ENCODE measurements at regions not wholly inside any gene's neighbourhood (a gene's known extent, or its start where the extent isn't known, plus 50 kb on each side); places are given as distances from the start of the nearest gene placed in this dataset.

- H3K27ac ChIP-seq (ENCODE audit: low read depth, low read length): no peak overlapping the region
- H3K36me3 ChIP-seq (ENCODE audit: control insufficient read depth in 5 of 5, insufficient read depth in 5 of 5, low read length in 5 of 5): no peaks in the 10 kb centered on the region
- no peak overlapping the region for H3K9ac ChIP-seq (ENCODE audit: low read length in 5 of 5)
- no peaks in the 10 kb centered on the region for H3K27me3 ChIP-seq (ENCODE audit: control insufficient read depth in 5 of 5, insufficient read depth in 4 of 5, low read length in 5 of 5)
- H3K9me3 ChIP-seq (ENCODE audit: control insufficient read depth in 5 of 5, low read length in 5 of 5): peaks cover 0 to 2% (median 0%) of the 10 kb centered on the region in 5 donors
- no peaks in the 10 kb centered on the region for H3K4me1 ChIP-seq (ENCODE audit: control insufficient read depth in 5 of 5, insufficient read depth in 5 of 5, low read length in 5 of 5)
- H3K4me3 ChIP-seq (ENCODE audit: low read depth in 1 of 5, low read length in 5 of 5): no peak overlapping the region
Measured at GRCh38 chr2:117199511-117199910, 615.0 kb upstream of the DDX18 start.

DNA sequence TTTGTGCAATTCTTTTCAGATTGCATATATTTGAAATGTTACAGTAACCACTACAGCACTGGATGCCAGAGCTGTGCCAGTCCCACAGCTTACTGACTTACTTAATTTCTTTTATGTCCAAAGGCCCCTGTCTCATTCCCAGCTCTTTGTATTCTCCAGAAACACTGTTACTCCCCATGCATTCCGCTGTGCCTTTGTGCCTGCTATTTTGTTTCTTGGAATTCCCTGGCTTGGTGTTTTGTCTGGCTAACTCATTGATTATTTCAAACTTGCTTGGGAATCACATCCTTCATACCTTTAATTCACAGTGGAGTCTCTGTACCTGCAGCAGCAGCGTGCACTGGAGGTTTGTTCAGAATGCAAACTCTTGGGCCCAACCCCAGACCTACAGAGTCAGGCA, 601.9 kb upstream of the DDX18 start:
- Histone ChIP-seq H3K36me3 (ENCODE audit: control insufficient read depth in 5 of 5, insufficient read depth in 5 of 5, low read length in 5 of 5) (no peaks in the 10 kb centered on the region), H3K4me3 (ENCODE audit: low read depth in 1 of 5, low read length in 5 of 5) (no peak overlapping the region), H3K27me3 (ENCODE audit: control insufficient read depth in 5 of 5, insufficient read depth in 4 of 5, low read length in 5 of 5) (no peaks in the 10 kb centered on the region), H3K4me1 (ENCODE audit: control insufficient read depth in 5 of 5, insufficient read depth in 5 of 5, low read length in 5 of 5) (no peaks in the 10 kb centered on the region), H3K9me3 (ENCODE audit: control insufficient read depth in 5 of 5, low read length in 5 of 5) (no peaks in the 10 kb centered on the region), H3K9ac (ENCODE audit: low read length in 5 of 5) (no peak overlapping the region), H3K27ac (ENCODE audit: low read depth, low read length) (no peak overlapping the region)

DNA sequence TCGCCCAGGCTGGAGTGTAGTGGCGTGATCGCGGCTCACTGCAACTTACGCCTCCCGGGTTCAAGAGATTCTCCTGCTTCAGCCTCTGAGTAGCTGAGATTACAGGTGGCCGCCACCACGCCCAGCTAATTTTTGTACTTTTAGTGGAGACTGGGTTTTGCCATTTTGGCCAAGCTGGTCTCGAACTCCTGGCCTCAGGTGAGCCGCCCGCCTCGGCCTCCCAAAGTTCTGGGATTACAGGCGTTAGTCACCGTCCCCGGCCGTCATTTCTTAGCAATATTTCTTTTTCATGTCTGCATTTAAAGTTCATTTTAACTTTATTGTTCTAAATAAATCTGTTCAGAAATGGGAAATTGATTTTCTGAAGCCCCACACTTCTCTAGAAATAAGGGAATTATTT, 597.3 kb upstream of the DDX18 start:
- H3K9ac ChIP-seq (ENCODE audit: low read length in 5 of 5): no peak overlapping the region
- no peaks in the 10 kb centered on the region for H3K36me3 ChIP-seq (ENCODE audit: control insufficient read depth in 5 of 5, insufficient read depth in 5 of 5, low read length in 5 of 5)
- peaks cover 0 to 5% (median 0%) of the 10 kb centered on the region in 5 donors for H3K9me3 ChIP-seq (ENCODE audit: control insufficient read depth in 5 of 5, low read length in 5 of 5)
- no peaks in the 10 kb centered on the region for H3K27me3 ChIP-seq (ENCODE audit: control insufficient read depth in 5 of 5, insufficient read depth in 4 of 5, low read length in 5 of 5)
- H3K4me3 ChIP-seq (ENCODE audit: low read depth in 1 of 5, low read length in 5 of 5): no peak overlapping the region
- no peaks in the 10 kb centered on the region for H3K4me1 ChIP-seq (ENCODE audit: control insufficient read depth in 5 of 5, insufficient read depth in 5 of 5, low read length in 5 of 5)
- H3K27ac ChIP-seq (ENCODE audit: low read depth, low read length): no peak overlapping the region

DNA sequence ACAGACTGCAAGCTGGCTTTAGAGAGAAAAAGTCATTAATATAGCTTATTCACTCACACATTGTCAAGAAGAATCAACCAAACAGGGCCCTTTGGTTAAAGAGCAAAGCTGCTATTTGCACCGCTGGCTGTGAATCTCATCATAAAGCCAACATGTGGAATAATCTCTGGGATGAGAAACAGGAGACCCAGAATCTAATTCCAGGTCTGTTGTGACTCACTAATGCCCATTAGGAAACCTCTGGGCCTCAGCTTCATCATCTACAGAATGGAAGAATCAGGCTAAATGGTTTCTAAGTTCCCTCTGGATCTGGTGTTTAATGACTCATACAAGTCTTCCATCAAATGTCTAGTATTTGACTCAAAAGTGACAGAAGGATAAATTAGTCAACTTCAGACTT, 591.7 kb upstream of the DDX18 start:
- no peak overlapping the region for H3K9ac ChIP-seq (ENCODE audit: low read length in 5 of 5)
- H3K27ac ChIP-seq (ENCODE audit: low read depth, low read length): no peak overlapping the region
- H3K4me1 ChIP-seq (ENCODE audit: control insufficient read depth in 5 of 5, insufficient read depth in 5 of 5, low read length in 5 of 5): no peaks in the 10 kb centered on the region
- H3K36me3 ChIP-seq (ENCODE audit: control insufficient read depth in 5 of 5, insufficient read depth in 5 of 5, low read length in 5 of 5): no peaks in the 10 kb centered on the region
- H3K9me3 ChIP-seq (ENCODE audit: control insufficient read depth in 5 of 5, low read length in 5 of 5): peaks cover 0 to 6% (median 5%) of the 10 kb centered on the region in 5 donors
- H3K4me3 ChIP-seq (ENCODE audit: low read depth in 1 of 5, low read length in 5 of 5): no peak overlapping the region
- no peaks in the 10 kb centered on the region for H3K27me3 ChIP-seq (ENCODE audit: control insufficient read depth in 5 of 5, insufficient read depth in 4 of 5, low read length in 5 of 5)

DNA sequence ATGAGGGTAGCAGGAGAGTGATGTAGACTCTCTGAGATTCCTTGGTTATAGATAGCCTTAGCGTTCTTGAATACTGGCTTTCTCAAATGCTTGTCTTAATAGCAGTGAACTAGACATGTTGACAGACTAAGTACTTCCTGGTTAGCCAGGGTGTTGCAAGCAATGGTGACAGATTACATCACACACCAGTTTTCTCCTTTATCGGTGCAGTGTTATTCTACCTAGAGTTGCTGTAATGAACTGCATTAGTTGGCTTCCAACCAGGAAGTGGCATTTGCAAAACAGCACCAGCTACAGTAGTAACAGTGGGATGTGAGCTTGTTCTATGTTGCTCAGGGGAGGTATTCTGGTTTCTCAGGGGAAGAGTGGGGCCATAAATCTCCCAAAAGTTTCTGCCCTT, 582.2 kb upstream of the DDX18 start:
- Histone ChIP-seq H3K27ac (ENCODE audit: low read depth, low read length) (no peak overlapping the region), H3K9me3 (ENCODE audit: control insufficient read depth in 5 of 5, low read length in 5 of 5) (peaks cover 0 to 17% (median 4%) of the 10 kb centered on the region in 5 donors), H3K9ac (ENCODE audit: low read length in 5 of 5) (no peak overlapping the region), H3K27me3 (ENCODE audit: control insufficient read depth in 5 of 5, insufficient read depth in 4 of 5, low read length in 5 of 5) (no peaks in the 10 kb centered on the region), H3K4me3 (ENCODE audit: low read depth in 1 of 5, low read length in 5 of 5) (no peak overlapping the region), H3K36me3 (ENCODE audit: control insufficient read depth in 5 of 5, insufficient read depth in 5 of 5, low read length in 5 of 5) (no peaks in the 10 kb centered on the region), H3K4me1 (ENCODE audit: control insufficient read depth in 5 of 5, insufficient read depth in 5 of 5, low read length in 5 of 5) (no peaks in the 10 kb centered on the region)

DNA sequence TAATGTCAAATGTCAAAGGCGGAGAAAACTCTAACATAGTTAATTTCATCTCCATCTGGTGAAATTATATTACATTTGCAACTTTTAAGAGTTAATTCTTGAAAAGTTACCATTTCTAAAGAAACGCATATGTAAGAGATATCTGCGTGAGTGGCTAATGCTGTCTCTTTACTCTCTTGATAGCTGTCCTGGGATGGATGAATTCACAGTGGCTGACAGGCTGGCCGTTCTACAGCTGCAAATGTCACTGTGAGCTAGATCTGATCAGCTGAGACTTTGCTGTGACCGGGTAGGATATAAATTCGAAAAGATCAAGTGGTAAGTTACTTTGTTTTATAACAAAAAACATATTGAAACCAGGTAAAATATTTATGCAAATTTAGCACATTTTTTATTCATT, 557.1 kb upstream of the DDX18 start:
- H3K27me3 ChIP-seq (ENCODE audit: control insufficient read depth in 5 of 5, insufficient read depth in 4 of 5, low read length in 5 of 5): no peaks in the 10 kb centered on the region
- H3K4me3 ChIP-seq (ENCODE audit: low read depth in 1 of 5, low read length in 5 of 5): no peak overlapping the region
- H3K4me1 ChIP-seq (ENCODE audit: control insufficient read depth in 5 of 5, insufficient read depth in 5 of 5, low read length in 5 of 5): no peaks in the 10 kb centered on the region
- H3K36me3 ChIP-seq (ENCODE audit: control insufficient read depth in 5 of 5, insufficient read depth in 5 of 5, low read length in 5 of 5): no peaks in the 10 kb centered on the region
- no peak overlapping the region for H3K27ac ChIP-seq (ENCODE audit: low read depth, low read length)
- H3K9ac ChIP-seq (ENCODE audit: low read length in 5 of 5): no peak overlapping the region
- H3K9me3 ChIP-seq (ENCODE audit: control insufficient read depth in 5 of 5, low read length in 5 of 5): peaks cover 0 to 10% (median 2%) of the 10 kb centered on the region in 5 donors

DNA sequence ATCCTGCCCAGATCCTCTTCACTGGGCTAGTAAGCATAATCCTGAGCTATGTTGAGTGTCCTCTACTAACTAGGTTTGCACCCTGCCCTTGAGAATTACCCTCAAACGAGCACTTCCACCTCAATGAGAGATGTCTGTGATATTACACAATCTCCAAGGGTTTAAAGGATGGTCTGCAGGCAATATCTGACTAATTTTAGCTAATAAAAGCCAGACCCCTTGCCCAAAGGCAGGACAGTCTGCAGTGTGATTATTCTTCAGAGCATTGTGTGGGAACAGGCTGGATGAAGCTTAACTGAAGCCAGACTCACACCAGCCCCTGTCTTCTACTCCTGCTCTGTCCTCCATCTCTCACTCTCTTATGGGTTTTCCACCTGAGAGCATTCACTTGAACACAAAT, 544.9 kb upstream of the DDX18 start:
- H3K9me3 ChIP-seq (ENCODE audit: control insufficient read depth in 5 of 5, low read length in 5 of 5): peaks cover 0 to 6% (median 0%) of the 10 kb centered on the region in 5 donors
- no peaks in the 10 kb centered on the region for H3K4me1 ChIP-seq (ENCODE audit: control insufficient read depth in 5 of 5, insufficient read depth in 5 of 5, low read length in 5 of 5)
- H3K4me3 ChIP-seq (ENCODE audit: low read depth in 1 of 5, low read length in 5 of 5): no peak overlapping the region
- H3K27me3 ChIP-seq (ENCODE audit: control insufficient read depth in 5 of 5, insufficient read depth in 4 of 5, low read length in 5 of 5): peaks cover 0 to 6% (median 0%) of the 10 kb centered on the region in 5 donors
- H3K9ac ChIP-seq (ENCODE audit: low read length in 5 of 5): no peak overlapping the region
- H3K27ac ChIP-seq (ENCODE audit: low read depth, low read length): no peak overlapping the region
- H3K36me3 ChIP-seq (ENCODE audit: control insufficient read depth in 5 of 5, insufficient read depth in 5 of 5, low read length in 5 of 5): no peaks in the 10 kb centered on the region

DNA sequence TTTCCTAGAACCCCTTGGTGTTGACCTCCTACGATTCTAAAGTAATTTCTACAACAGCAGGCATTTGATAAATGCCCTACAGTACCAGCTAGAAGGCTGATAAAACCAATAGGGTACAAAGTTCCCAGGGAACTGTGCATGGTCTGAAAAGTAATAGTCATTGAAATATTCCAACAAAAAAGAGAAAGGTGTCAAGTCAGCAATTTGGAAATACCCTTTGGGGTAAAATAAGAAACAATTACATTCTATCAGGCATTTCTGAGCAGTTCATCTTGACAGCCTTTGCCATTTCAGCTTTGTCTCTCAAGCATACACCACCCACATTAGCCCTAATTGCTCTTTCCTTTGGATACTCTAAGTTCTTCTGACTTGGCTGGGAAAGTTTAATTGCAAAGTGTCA, 542.9 kb upstream of the DDX18 start:
- peaks cover 0 to 5% (median 0%) of the 10 kb centered on the region in 5 donors for H3K9me3 ChIP-seq (ENCODE audit: control insufficient read depth in 5 of 5, low read length in 5 of 5)
- H3K27ac ChIP-seq (ENCODE audit: low read depth, low read length): no peak overlapping the region
- no peak overlapping the region for H3K4me3 ChIP-seq (ENCODE audit: low read depth in 1 of 5, low read length in 5 of 5)
- no peaks in the 10 kb centered on the region for H3K4me1 ChIP-seq (ENCODE audit: control insufficient read depth in 5 of 5, insufficient read depth in 5 of 5, low read length in 5 of 5)
- H3K9ac ChIP-seq (ENCODE audit: low read length in 5 of 5): no peak overlapping the region
- no peaks in the 10 kb centered on the region for H3K27me3 ChIP-seq (ENCODE audit: control insufficient read depth in 5 of 5, insufficient read depth in 4 of 5, low read length in 5 of 5)
- H3K36me3 ChIP-seq (ENCODE audit: control insufficient read depth in 5 of 5, insufficient read depth in 5 of 5, low read length in 5 of 5): no peaks in the 10 kb centered on the region

DNA sequence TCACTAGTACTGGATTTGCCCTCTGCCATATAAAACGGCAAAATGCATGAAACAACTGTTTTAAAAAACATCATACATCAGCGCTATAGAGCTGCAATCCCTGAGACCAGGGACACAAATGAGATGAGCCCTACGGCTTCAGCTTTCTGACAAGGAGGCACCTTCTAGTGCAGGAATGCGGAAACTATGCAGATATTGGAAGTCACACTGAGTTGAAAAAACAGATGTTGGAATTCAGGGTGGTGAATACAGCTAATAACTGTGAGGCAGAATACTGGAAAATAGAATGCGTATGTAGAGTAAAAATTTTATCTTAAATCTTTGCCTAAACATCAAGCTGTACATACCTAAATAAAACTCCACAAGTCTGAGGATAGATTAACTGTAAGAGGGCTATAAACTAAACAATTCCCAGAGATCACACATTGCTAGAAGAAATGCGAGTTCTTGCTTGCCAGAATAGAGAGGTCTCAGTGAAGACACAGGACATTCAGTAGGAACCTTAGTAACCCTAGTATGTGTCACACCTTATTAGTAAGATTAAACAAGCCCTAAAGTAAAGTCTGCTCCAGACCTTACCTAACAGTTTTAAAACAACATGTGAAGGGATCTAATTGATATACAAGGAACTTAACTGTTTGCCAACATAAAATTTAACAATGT, 541.4 kb upstream of the DDX18 start:
- H3K27me3 ChIP-seq (ENCODE audit: control insufficient read depth in 5 of 5, insufficient read depth in 4 of 5, low read length in 5 of 5): no peaks in the 10 kb centered on the region
- no peaks in the 10 kb centered on the region for H3K36me3 ChIP-seq (ENCODE audit: control insufficient read depth in 5 of 5, insufficient read depth in 5 of 5, low read length in 5 of 5)
- H3K9ac ChIP-seq (ENCODE audit: low read length in 5 of 5): no peak overlapping the region
- no peak overlapping the region for H3K4me3 ChIP-seq (ENCODE audit: low read depth in 1 of 5, low read length in 5 of 5)
- H3K9me3 ChIP-seq (ENCODE audit: control insufficient read depth in 5 of 5, low read length in 5 of 5): peaks cover 0 to 5% (median 0%) of the 10 kb centered on the region in 5 donors
- no peak overlapping the region for H3K27ac ChIP-seq (ENCODE audit: low read depth, low read length)
- no peaks in the 10 kb centered on the region for H3K4me1 ChIP-seq (ENCODE audit: control insufficient read depth in 5 of 5, insufficient read depth in 5 of 5, low read length in 5 of 5)

- no peaks in the 10 kb centered on the region for H3K27me3 ChIP-seq (ENCODE audit: control insufficient read depth in 5 of 5, insufficient read depth in 4 of 5, low read length in 5 of 5)
- H3K9me3 ChIP-seq (ENCODE audit: control insufficient read depth in 5 of 5, low read length in 5 of 5): no peaks in the 10 kb centered on the region
- H3K36me3 ChIP-seq (ENCODE audit: control insufficient read depth in 5 of 5, insufficient read depth in 5 of 5, low read length in 5 of 5): no peaks in the 10 kb centered on the region
- H3K9ac ChIP-seq (ENCODE audit: low read length in 5 of 5): no peak overlapping the region
- no peaks in the 10 kb centered on the region for H3K4me1 ChIP-seq (ENCODE audit: control insufficient read depth in 5 of 5, insufficient read depth in 5 of 5, low read length in 5 of 5)
- no peak overlapping the region for H3K27ac ChIP-seq (ENCODE audit: low read depth, low read length)
- H3K4me3 ChIP-seq (ENCODE audit: low read depth in 1 of 5, low read length in 5 of 5): no peak overlapping the region
Measured at GRCh38 chr2:117293012-117293411, 521.5 kb upstream of the DDX18 start.
